H1 (cell line): ENCODE measurements at regions not wholly inside any gene's neighbourhood (a gene's known extent, or its start where the extent isn't known, plus 50 kb on each side); places are given as distances from the start of the nearest gene placed in this dataset.

Source experiments
- CTCF ChIA-PET: fragments of 300-600 bp; sonication (Branson Sonifier 250); formaldehyde crosslinking; loops from one replicate; lab custom pipeline; 2021; ENCODE audit not compliant: partially characterized antibody; lab: Charles Lee
- POLR2A ChIA-PET: fragments of 300-600 bp; sonication (Branson Sonifier 250); formaldehyde crosslinking; loops from one replicate; lab custom pipeline; 2021; ENCODE audit warnings: inconsistent platforms; ENCODE audit not compliant: partially characterized antibody; lab: Charles Lee
- DNase-seq, 2 experiments: peaks; one replicate each; pipeline versions ENCODE4 v3.0.0 to v3.0.0-alpha.2; 2010 to 2022; ENCODE audit warnings: low spot score in 2 of 2, low read depth in 1 of 2, mixed read lengths in 1 of 2
- FAIRE-seq: peaks from 2 replicates; lab custom pipeline; 2011; peaks lifted over from hg19 to GRCh38; lab: Jason Lieb, UNC
- H2AFZ ChIP-seq: 2 replicates; pipeline ENCODE4 v1.8.1; 2012; ENCODE audit warnings: low read length, inconsistent platforms
- H2AK5ac ChIP-seq: 2 replicates; pipeline ENCODE4 v1.6.1; 2013; ENCODE audit warnings: low read depth, low read length
- H2BK120ac ChIP-seq: replicated peaks from 2 replicates; pipeline ENCODE3; 2013; ENCODE audit warnings: low read depth, low read length, inconsistent platforms
- H2BK12ac ChIP-seq: 2 replicates; pipeline ENCODE4 v1.6.1; 2013; ENCODE audit warnings: low read depth, low read length
- H2BK15ac ChIP-seq: 2 replicates; pipeline ENCODE4 v1.6.1; 2013; ENCODE audit warnings: low read length
- H2BK20ac ChIP-seq: 2 replicates; pipeline ENCODE4 v1.6.1; 2013; ENCODE audit warnings: low read length
- H2BK5ac ChIP-seq: 2 replicates; pipeline ENCODE4 v1.6.1; 2013; ENCODE audit warnings: low read depth, low read length
- H3K14ac ChIP-seq: 2 replicates; pipeline ENCODE4 v1.6.1; 2013; ENCODE audit warnings: inconsistent platforms; ENCODE audit not compliant: insufficient read length
- H3K18ac ChIP-seq: 2 replicates; pipeline ENCODE4 v1.6.1; 2013; ENCODE audit warnings: low read length; ENCODE audit errors: extremely low read depth
- H3K23ac ChIP-seq: 2 replicates; pipeline ENCODE4 v1.6.1; 2013; ENCODE audit warnings: inconsistent platforms; ENCODE audit not compliant: insufficient read length
- H3K23me2 ChIP-seq: 2 replicates; pipeline ENCODE4 v1.6.1; 2013; ENCODE audit warnings: low read depth, low read length
- H3K27ac ChIP-seq: 2 replicates; pipeline ENCODE4 v1.6.1; 2011; ENCODE audit warnings: low read depth, low read length, inconsistent platforms
- H3K27me3 ChIP-seq, 4 experiments: replicated peaks in 1 of 4; 1 replicate in 1 of 4; 2 replicates in 3 of 4; pipeline versions ENCODE4 v1.6.1 to v1.8.1; 2011 to 2013; ENCODE audit warnings: low read length in 3 of 4, mild to moderate bottlenecking in 3 of 4, inconsistent platforms in 2 of 4, mixed read lengths in 2 of 4, moderate library complexity in 1 of 4; ENCODE audit not compliant: control insufficient read depth in 3 of 4, insufficient read depth in 3 of 4; ENCODE audit errors: extremely low read depth in 1 of 4
- H3K36me3 ChIP-seq, 4 experiments: 2 replicates each; pipeline versions ENCODE4 v1.6.1 to v1.8.1; 2011 to 2013; ENCODE audit warnings: mild to moderate bottlenecking in 4 of 4, low read length in 3 of 4, moderate library complexity in 2 of 4, control low read depth in 1 of 4, inconsistent platforms in 1 of 4; ENCODE audit not compliant: insufficient read depth in 4 of 4, control insufficient read depth in 2 of 4
- H3K4ac ChIP-seq: replicated peaks from 2 replicates; pipeline ENCODE3; 2013; ENCODE audit warnings: low read length, low read depth, mixed read lengths, inconsistent platforms; ENCODE audit not compliant: insufficient read length
- H3K4me1 ChIP-seq, 4 experiments: replicated peaks in 1 of 4; 1 replicate in 1 of 4; 2 replicates in 3 of 4; pipeline versions ENCODE4 v1.6.1 to v1.8.1; 2011 to 2013; ENCODE audit warnings: low read length in 3 of 4, inconsistent platforms in 2 of 4, mixed read lengths in 1 of 4; ENCODE audit not compliant: insufficient read depth in 4 of 4, control insufficient read depth in 3 of 4
- H3K4me2 ChIP-seq, 2 experiments: 2 replicates each; pipeline versions ENCODE4 v1.6.1 to v1.8.1; 2011 to 2013; ENCODE audit warnings: low read depth in 2 of 2, low read length in 2 of 2, control low read depth in 1 of 2, inconsistent platforms in 1 of 2, mild to moderate bottlenecking in 1 of 2; ENCODE audit not compliant: insufficient read depth in 1 of 2
- H3K4me3 ChIP-seq, 4 experiments: fragments of 200-600, 300-600 bp in 1 of 4; sonication (generic), shearing (Covaris generic), sonication (Bioruptor Twin) in 1 of 4; 2 replicates each; pipeline versions ENCODE4 v1.5.1 to v1.8.1; 2011 to 2016; ENCODE audit warnings: low read length in 4 of 4, low read depth in 3 of 4, control low read depth in 2 of 4, inconsistent platforms in 2 of 4, mild to moderate bottlenecking in 2 of 4, mixed read lengths in 1 of 4, moderate library complexity in 1 of 4; ENCODE audit not compliant: insufficient read depth in 2 of 4; ENCODE audit errors: extremely low read depth in 1 of 4
- H3K56ac ChIP-seq: replicated peaks from 2 replicates; pipeline ENCODE3; 2013; ENCODE audit warnings: low read depth, mild to moderate bottlenecking, mixed read lengths, low read length, inconsistent platforms; ENCODE audit not compliant: insufficient read length
- H3K79me1 ChIP-seq: 2 replicates; pipeline ENCODE4 v1.6.1; 2013; ENCODE audit warnings: low read depth, low read length, control low read depth
- H3K79me2 ChIP-seq, 2 experiments: 2 replicates each; pipeline versions ENCODE4 v1.6.1 to v1.8.1; 2012 to 2013; ENCODE audit warnings: low read length in 2 of 2, mild to moderate bottlenecking in 2 of 2, inconsistent platforms in 1 of 2; ENCODE audit not compliant: insufficient read depth in 2 of 2, control insufficient read depth in 1 of 2
- H3K9ac ChIP-seq, 4 experiments: replicated peaks in 1 of 4; 1 replicate in 1 of 4; 2 replicates in 3 of 4; pipeline versions ENCODE4 v1.6.1 to v1.8.1; 2011 to 2013; ENCODE audit warnings: low read depth in 3 of 4, low read length in 3 of 4, control low read depth in 2 of 4, mild to moderate bottlenecking in 2 of 4, moderate library complexity in 2 of 4, inconsistent platforms in 1 of 4; ENCODE audit errors: extremely low read depth in 1 of 4
- H3K9me3 ChIP-seq, 2 experiments: 2 replicates each; pipeline versions ENCODE4 v1.6.1 to v1.8.1; 2012 to 2013; ENCODE audit warnings: mild to moderate bottlenecking in 2 of 2, moderate library complexity in 2 of 2, control low read depth in 1 of 2, inconsistent platforms in 1 of 2, low read depth in 1 of 2, low read length in 1 of 2, mixed read lengths in 1 of 2; ENCODE audit not compliant: insufficient read depth in 2 of 2
- H4K20me1 ChIP-seq, 2 experiments: replicated peaks in 1 of 2; 2 replicates each; pipeline versions ENCODE3 to v1.8.1; 2011 to 2013; ENCODE audit warnings: inconsistent platforms in 2 of 2, low read length in 2 of 2, mild to moderate bottlenecking in 1 of 2; ENCODE audit not compliant: insufficient read depth in 2 of 2, control insufficient read depth in 1 of 2
- H4K5ac ChIP-seq: 2 replicates; pipeline ENCODE4 v1.6.1; 2013; ENCODE audit warnings: low read length, low read depth, mixed read lengths, inconsistent platforms; ENCODE audit not compliant: insufficient read length
- H4K8ac ChIP-seq: 2 replicates; pipeline ENCODE4 v1.8.0; 2013; ENCODE audit warnings: mild to moderate bottlenecking, moderate library complexity, low read length, inconsistent platforms; ENCODE audit not compliant: insufficient read depth; ENCODE audit errors: extremely low read depth
- H4K91ac ChIP-seq: replicated peaks from 2 replicates; pipeline ENCODE3; 2013; ENCODE audit warnings: low read length, mixed read lengths, inconsistent platforms; ENCODE audit not compliant: insufficient read length
- EGR1 ChIP-seq: IDR thresholded peaks from 2 replicates; pipeline ENCODE4 v1.6.1; 2011; ENCODE audit warnings: low read depth, low read length, borderline replicate concordance
- NANOG ChIP-seq: IDR thresholded peaks from 2 replicates; pipeline ENCODE4 v1.6.1; 2011; ENCODE audit warnings: low read length, low read depth, mild to moderate bottlenecking, inconsistent platforms; ENCODE audit not compliant: insufficient read depth, poor library complexity, severe bottlenecking
- POLR2A ChIP-seq, 2 experiments: IDR thresholded peaks; 1 replicate in 1 of 2; 2 replicates in 1 of 2; pipeline ENCODE4 v1.6.1; 2011; ENCODE audit warnings: low read depth in 2 of 2, low read length in 2 of 2, mild to moderate bottlenecking in 2 of 2; ENCODE audit errors: control extremely low read depth in 1 of 2
- RNF2 ChIP-seq: fragments of 200-900, 300-1000 bp; sonication (generic); IDR thresholded peaks from 2 replicates; pipeline ENCODE4 v1.7.1; 2016; ENCODE audit warnings: borderline replicate concordance, low read depth, mild to moderate bottlenecking, antibody characterized with exemption, low read length; ENCODE audit not compliant: poor library complexity, severe bottlenecking; ENCODE audit errors: missing control alignments
- TAF7 ChIP-seq: optimal IDR thresholded peaks from 2 replicates; pipeline ENCODE3; 2011; ENCODE audit warnings: low read depth, mild to moderate bottlenecking, inconsistent platforms, low read length, moderate library complexity, borderline replicate concordance
- WGBS, 2 experiments: shearing (Covaris generic) in 1 of 2; methylation state at CpG; one replicate each; pipeline versions ENCODE4 v1.1.6 to v1.1.7; 2013 to 2015; ENCODE audit warnings: low lambda C conversion rate in 2 of 2, mixed read lengths in 2 of 2, inconsistent platforms in 1 of 2, low coverage in 1 of 2, missing lambda C conversion rate in 1 of 2; ENCODE audit not compliant: insufficient replicate concordance in 2 of 2, insufficient coverage in 1 of 2, insufficient read length in 1 of 2; ENCODE audit errors: extremely low coverage in 1 of 2, missing lambda C conversion rate in 1 of 2; 5-methylcytosine and 5-hydroxymethylcytosine counted together
- TF ChIP-seq, protein P1 (sequence below): IDR thresholded peaks from 2 replicates; pipeline ENCODE4 v1.6.1; 2012; ENCODE audit warnings: inconsistent platforms

DNA sequence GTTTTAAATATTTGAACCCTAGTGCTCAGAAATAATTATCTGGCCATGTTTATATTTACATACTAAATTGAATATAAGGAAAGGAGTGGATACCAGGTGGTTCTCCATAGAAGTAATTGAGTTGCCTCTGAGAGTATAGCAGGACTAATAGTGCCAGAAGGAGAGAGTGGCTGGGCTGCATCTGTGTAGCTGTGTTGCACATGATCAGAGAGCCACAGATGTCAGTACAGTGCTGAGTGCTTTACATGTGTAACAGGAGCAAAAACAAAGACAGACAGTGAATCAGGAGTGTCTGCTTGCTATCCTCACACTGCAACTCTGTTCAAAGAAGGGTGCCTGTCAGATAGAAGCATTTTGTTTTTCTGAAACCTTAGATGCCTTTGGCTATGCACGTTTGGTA is 353.9 kb upstream of the PAPPA start:
- Histone ChIP-seq H3K4me2 (no peak overlapping the region), H3K79me2 (no peaks in the 10 kb centered on the region), H4K8ac (no peak overlapping the region), H2AK5ac (no peak overlapping the region), H2AFZ (no peak overlapping the region), H4K20me1 (no peaks in the 10 kb centered on the region), H3K4ac (no peak overlapping the region), H3K18ac (no peak overlapping the region), H2BK15ac (no peak overlapping the region), H2BK5ac (no peak overlapping the region), H3K9ac (no peak overlapping the region), H3K27me3 (no peaks in the 10 kb centered on the region), H2BK12ac (no peak overlapping the region), H3K4me1 (no peaks in the 10 kb centered on the region), H2BK120ac (no peak overlapping the region), H3K23ac (no peak overlapping the region), H3K36me3 (no peaks in the 10 kb centered on the region), H4K91ac (no peak overlapping the region), H3K27ac (no peak overlapping the region), H4K5ac (no peak overlapping the region), H3K56ac (no peak overlapping the region), H3K4me3 (no peak overlapping the region), H3K9me3 (no peaks in the 10 kb centered on the region), H2BK20ac (no peak overlapping the region), H3K14ac (no peak overlapping the region), H3K23me2 (no peaks in the 10 kb centered on the region), H3K79me1 (no peaks in the 10 kb centered on the region)
- ChIA-PET CTCF (no interaction called here), POLR2A (no interaction called here)
- DNase-seq, result no peak
- FAIRE-seq, result no peak
- 48% methylated on average over 1 of the region's 1 CpG; no CpG with 5 or more reads in 1 of the 2 experiments for WGBS, 2 experiments
- TF ChIP-seq EGR1 (no peak), NANOG (no peak), POLR2A (IDR thresholded peaks at IDR 0.05; ENCODE audit: control extremely low read depth in 1 of 2, low read depth in 2 of 2, low read length in 2 of 2) (no peak), TAF7 (no peak), RNF2 (no peak)
- TF ChIP-seq, protein P1, sequence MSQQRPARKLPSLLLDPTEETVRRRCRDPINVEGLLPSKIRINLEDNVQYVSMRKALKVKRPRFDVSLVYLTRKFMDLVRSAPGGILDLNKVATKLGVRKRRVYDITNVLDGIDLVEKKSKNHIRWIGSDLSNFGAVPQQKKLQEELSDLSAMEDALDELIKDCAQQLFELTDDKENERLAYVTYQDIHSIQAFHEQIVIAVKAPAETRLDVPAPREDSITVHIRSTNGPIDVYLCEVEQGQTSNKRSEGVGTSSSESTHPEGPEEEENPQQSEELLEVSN, result no peak
